IPS-NIHi7 (cell line): ENCODE measurements at regions not wholly inside any gene's neighbourhood (a gene's known extent, or its start where the extent isn't known, plus 50 kb on each side); places are given as distances from the start of the nearest gene placed in this dataset.

Source experiments
- DNase-seq: peaks from one replicate; pipeline ENCODE4 v3.0.0; 2012; ENCODE audit warnings: mixed read lengths; ENCODE audit errors: extremely low spot score

DNA sequence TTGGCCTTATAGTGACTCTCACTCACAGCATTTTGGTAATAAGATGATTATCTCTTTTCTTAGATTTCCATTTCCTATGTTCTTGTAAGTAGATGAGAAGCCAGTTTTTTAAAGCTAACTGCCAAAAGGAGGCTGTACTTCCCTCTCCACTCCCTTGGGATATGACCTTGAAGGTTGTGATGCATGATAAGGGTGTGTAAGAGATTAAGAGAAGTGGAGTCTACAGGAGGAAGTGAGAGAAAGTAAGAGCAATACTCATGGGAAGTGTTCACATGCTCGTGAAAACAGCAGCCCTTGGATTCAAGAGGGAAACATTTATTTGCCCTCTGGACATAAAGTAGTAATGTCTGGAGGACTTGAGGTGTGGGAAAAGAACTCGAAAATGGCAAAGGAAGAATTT, 171.5 kb downstream of the EVA1A start:
- DNase-seq = no peak

DNA sequence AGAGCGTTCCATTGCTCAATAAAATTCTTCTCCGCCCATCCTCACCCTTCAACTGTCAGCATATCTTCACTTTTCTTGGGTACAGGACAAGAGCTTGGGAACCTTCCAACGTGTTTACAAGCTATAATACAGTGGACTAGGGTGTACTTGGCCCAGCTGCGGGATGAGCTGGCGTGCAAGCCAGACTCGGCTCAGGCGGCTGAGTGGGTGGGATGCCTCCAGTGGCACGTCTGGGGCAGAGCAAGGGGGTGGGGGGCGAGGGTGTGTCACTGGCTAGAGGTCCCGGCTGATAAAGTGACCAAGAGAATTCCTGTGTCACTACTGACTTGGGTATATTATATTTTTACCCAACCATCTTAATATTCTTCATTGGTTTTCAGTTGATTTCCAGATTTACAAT, 179.7 kb downstream of the EVA1A start:
- no peak for DNase-seq

GRCh38 chr2:75379476-75380210, 180.3 kb upstream of the TACR1 start:
- DNase-seq = no peak

- DNase-seq = no peak
These were observed 176.6 kb upstream of the TACR1 start for GRCh38 chr2:75375646-75376582.

DNA sequence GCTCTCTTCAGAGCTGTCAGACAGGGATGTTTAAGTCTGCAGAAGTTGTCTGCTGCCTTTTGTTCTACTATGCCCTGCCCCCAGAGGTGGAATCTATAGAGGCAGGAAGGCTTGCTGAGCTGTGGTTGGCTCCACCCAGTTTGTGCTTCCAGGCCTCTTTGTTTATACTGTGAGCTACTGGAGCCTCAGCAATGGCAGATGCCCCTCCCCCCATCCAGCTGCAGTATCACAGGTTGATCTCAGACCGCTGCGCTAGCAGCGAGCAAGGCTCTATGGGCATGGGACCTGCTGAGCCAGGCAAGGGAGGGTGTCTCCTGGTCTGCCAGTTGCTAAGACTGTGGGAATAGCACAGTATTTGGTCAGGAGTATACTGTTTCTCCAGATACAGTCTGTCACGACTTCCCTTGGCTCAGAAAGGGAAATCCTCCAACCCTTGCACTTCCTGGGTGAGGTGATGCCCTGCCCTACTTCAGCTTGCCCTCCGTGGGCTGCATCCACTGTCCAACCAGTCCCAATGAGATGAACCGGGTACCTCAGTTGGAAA, 175.2 kb upstream of the TACR1 start:
- DNase-seq = peak; percentile 30

DNA sequence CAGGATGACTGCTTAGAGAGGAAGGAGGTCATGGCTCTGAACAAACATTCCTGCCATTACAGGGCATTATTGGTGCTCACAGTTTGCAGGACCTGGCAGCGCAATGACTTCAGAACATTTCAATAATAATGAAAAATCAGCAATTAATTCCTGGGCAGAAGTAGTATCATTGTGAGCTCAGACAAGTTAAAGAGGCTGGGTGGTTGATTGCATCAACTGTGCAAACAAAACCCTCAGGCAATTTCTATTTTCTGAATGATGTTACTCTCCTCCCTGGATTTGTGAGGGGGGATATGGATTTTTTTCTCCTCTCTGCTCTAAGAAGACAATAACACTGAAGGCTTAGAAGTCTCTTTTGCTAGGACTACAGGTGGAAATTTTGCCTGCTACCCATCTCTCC, 168.1 kb upstream of the TACR1 start:
- DNase-seq = no peak

DNA sequence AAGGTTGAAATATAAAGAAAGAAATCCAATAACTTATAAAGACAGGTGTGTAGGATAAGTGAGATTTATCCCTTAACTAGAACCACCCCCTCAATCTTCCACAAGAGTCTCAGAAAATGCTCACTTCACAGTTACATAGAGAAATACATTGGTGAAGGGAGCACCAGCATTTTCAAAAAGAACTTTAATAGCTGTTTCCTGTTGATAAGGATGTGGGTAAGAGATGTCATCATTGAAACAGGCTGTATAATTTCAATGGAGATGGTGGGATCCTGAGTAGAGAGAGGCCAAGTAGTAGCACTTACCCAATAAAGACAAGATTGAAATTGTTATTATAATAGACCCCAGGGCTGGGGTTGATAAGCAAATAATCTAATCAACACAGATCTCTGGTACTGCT, 162.2 kb upstream of the TACR1 start:
- no peak for DNase-seq

DNA sequence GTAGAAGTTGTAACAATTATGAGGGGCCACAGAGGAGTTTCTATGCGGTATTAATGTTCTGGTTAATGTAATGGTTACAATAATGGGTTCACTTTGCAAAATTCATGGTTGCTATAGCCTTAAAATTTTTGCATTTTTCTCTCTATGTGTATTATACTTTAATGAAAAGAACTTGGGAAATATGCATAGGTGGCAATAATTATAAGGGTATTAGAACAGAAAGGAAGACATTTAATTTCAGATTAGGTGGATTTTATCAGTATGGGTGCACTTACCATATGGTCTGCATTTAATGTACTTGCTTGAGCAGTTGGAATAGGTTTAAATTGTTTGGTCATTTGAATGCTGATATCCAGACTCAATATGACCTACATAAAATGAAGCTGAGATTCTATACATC, 161.6 kb upstream of the TACR1 start:
- no peak for DNase-seq

DNA sequence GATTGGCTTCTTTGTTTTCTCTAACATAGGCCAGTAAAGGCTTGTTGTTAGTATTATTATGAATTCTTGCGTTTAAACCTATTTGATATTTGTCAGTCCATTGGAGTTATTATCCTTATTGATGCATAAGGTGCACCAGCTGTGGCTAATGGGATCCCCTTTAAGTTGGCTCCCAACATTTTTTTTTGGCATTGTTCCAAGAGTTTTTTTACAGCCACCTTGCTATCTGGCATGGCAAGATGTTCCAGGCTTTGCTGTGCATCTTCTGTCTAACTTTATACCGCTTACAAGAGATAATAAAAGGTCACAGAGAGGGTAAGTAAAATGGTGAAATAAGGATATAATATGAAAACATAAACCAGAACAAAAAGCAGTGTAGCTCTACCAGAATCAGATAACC, 157.5 kb upstream of the TACR1 start:
- no peak for DNase-seq

- DNase-seq = no peak
These were observed 153.8 kb upstream of the TACR1 start for GRCh38 chr2:75353131-75353530.

GRCh38 chr2:75348307-75348706, 149.0 kb upstream of the TACR1 start:
- no peak for DNase-seq

GRCh38 chr2:75344146-75344545, 144.8 kb upstream of the TACR1 start:
- no peak for DNase-seq

- DNase-seq = no peak
These were observed 143.3 kb upstream of the TACR1 start for GRCh38 chr2:75342504-75343175.

DNA sequence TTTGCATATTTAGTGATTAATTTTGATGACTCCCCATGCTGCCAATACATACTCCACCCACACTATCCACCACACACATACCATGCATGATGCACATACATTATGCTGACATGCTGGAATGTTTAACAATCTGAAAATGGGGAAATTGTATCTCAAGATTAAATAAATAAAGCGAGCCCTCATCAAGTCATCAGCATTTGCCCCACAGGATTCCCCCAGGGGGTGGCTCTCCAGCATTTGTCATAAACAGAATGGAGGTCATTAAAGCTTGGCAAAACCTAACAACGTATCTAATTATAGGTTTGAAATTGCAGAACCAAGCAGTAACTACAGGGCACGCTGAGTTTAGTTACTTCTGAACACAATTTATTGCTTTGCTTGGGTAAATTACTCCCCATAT, 141.2 kb upstream of the TACR1 start:
- DNase-seq = no peak

DNA sequence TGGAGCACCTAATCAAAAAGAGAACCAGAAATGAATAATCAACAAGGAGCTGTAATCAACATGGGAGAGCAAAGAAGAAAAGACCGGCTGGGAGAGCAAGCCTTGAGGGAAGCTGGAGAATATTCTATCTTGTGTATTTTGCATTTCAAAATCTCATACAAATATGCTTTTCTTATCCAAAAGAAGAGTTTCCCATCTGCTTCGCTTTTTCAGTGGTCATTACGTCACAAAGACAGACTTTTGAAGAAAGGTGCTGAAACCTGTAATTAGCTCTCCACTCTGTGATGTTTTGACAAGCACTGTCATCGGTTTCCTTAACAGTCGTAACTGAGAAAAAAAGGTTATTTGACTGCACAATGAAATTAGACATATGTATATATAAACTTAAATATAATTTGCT, 139.1 kb upstream of the TACR1 start:
- DNase-seq = no peak

GRCh38 chr2:75337619-75338018, 138.3 kb upstream of the TACR1 start:
- no peak for DNase-seq

DNA sequence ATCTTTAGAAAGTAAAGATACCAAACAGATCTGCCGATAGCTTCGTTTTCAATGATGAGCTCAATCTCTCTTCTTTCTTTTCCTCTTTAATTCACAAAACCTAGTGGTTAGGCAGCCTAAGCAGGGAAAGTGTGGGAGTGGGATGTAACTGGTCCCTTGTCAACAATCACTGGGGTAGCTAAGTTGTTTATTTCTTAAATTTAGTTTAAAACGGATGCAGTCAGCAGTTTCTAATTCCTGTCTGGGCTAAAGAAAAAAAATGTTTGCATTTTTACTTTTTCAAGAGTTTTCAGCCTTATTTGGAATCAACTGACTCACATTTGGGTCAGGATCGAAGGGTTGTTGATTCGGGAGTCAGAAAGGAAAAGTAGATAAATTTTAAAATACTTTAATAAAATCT, 137.7 kb upstream of the TACR1 start:
- DNase-seq = no peak

GRCh38 chr2:75336451-75336850, 137.1 kb upstream of the TACR1 start:
- no peak for DNase-seq

DNA sequence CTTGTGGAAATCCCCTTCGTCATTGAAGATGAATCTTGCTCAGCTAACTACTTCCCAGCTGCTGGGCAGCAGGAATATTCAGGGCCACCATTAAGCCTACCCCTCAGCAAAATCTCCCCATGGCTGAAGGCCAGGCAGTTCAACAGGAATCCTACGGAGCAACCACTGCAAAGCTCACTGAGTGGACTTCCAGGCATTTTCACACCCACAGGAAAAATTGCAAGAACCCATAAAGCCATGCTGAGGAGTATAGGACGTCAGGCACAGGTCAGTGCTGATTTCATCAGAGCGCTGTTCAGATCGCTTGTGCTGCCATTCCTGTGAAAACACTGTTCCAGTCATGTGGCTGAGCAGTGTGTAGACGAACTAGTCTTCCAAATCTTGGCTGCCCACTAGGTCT, 134.8 kb upstream of the TACR1 start:
- DNase-seq = no peak

DNA sequence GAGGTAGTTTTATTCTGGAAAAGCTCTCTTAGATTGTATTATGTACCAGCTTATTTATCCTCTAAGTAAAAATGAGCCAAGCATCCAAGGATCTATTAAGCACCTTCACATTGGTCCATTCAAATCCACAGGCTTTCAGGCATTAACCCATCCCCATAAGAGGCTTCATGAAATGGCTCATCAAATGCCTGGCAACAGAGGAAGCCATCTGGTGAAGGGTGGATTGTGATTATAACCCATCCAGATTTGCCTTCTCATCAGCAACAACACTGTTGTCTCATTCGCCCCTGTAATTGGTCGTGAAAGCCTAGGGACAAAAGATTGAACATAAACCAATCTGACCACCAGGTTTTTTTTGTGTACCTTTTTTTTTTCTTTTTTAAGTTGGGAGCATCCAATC, 134.3 kb upstream of the TACR1 start:
- no peak for DNase-seq

- no peak for DNase-seq
These were observed 128.8 kb upstream of the TACR1 start for GRCh38 chr2:75328156-75328555.

GRCh38 chr2:75327334-75327733, 128.0 kb upstream of the TACR1 start:
- peak; percentile 46 for DNase-seq
